ENCODE measurements at regions not wholly inside any gene's neighbourhood (a gene's known extent, or its start where the extent isn't known, plus 50 kb on each side); places are given as distances from the start of the nearest gene placed in this dataset.

DNA sequence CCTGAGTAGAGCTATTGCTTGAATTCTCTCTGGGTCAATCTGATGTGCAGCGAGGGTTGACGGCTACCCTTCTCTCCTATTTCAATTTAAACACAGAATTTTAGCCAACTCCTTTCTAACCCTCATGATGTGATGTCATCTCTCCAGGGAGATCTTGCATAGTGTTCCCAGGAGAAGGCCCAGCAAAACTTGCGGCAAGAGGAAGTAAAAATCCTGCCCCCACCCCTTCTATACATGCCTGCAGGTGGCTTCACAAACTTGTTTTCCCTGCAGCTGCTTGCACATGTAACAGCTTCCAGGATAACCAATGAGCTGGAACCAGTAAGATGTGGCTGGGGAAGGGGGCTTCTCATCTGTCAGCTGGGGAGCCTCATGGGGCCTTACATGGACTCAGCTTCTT lies 169.3 kb upstream of the CDH4 start:
- TF ChIP-seq CTCF (conservative IDR thresholded peaks at IDR 0.05; ENCODE audit: low read depth, low read length) (no peak), RCOR1 (IDR thresholded peaks at IDR 0.05; ENCODE audit: insufficient replicate concordance, low read length) (no peak), BHLHE40 (IDR thresholded peaks at IDR 0.05; ENCODE audit: low read depth, low read length) (no peak), POLR2A (IDR thresholded peaks at IDR 0.05; ENCODE audit: low read depth, low read length) (no peak)
- TF ChIP-seq, protein P1, sequence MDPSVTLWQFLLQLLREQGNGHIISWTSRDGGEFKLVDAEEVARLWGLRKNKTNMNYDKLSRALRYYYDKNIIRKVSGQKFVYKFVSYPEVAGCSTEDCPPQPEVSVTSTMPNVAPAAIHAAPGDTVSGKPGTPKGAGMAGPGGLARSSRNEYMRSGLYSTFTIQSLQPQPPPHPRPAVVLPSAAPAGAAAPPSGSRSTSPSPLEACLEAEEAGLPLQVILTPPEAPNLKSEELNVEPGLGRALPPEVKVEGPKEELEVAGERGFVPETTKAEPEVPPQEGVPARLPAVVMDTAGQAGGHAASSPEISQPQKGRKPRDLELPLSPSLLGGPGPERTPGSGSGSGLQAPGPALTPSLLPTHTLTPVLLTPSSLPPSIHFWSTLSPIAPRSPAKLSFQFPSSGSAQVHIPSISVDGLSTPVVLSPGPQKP (IDR thresholded peaks at IDR 0.05; ENCODE audit: borderline replicate concordance, low read depth, low read length) = no peak
